ENCODE measurements at regions not wholly inside any gene's neighbourhood (a gene's known extent, or its start where the extent isn't known, plus 50 kb on each side); places are given as distances from the start of the nearest gene placed in this dataset.

DNA sequence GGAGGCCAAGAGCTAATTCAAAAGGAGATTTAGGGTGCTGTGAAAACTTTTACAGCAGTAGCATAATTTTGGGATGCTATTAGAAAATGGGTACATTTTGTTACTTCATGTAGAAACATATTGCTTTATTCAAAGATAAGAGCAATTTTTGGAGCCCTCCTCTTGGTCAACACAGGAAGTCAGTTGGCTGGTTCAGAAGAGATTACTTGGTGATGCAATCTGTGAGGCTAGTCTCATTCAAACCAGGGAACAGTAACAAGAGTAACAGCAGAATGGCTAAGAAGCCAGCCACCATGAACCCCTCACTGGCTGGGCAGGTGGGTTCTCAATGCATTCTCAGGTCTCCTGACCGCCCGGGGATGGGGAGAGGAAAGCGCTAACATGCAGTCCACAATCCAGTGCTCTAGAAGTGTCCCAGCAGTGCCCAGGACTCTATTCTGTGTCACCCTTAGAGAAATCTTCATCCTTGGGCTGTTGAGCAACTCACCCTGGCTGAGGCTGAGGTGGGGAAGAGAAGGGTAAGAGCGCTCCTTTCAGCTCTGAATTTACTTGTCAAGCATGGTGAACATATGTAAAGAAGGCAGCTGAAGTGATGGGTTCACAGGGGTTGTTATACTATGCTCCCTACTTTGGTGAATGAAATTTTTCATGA, 262.2 kb upstream of the UBASH3B start:
- no peak for TF ChIP-seq CTCF (IDR thresholded peaks at IDR 0.05 in 8 of 11, conservative IDR thresholded peaks at IDR 0.05 in 3 of 11)
- TF ChIP-seq POLR2A (IDR thresholded peaks at IDR 0.05) = no peak
- no peak for TF ChIP-seq POLR2AphosphoS5 (IDR thresholded peaks at IDR 0.05)
